A673 (cell line): ENCODE measurements at regions not wholly inside any gene's neighbourhood (a gene's known extent, or its start where the extent isn't known, plus 50 kb on each side); places are given as distances from the start of the nearest gene placed in this dataset.

Experiments
- BruUV-seq: library from RNA; stranded (reverse); fragments of 400-500 nt; replicated peaks from 2 replicates; lab custom pipeline; 2021; lab: Mats Ljungman, UMichigan
- CTCF ChIA-PET: fragments of 300-600 bp; sonication (Branson Sonifier 250); formaldehyde crosslinking; loops from one replicate; lab custom pipeline; 2022; ENCODE audit warnings: antibody characterized with exemption; lab: Charles Lee
- POLR2A ChIA-PET: fragments of 300-600 bp; sonication (Branson Sonifier 250); formaldehyde crosslinking; loops from one replicate; lab custom pipeline; 2022; ENCODE audit warnings: antibody characterized with exemption; ENCODE audit not compliant: low non-redundant PET; lab: Charles Lee
- DNase-seq: peaks from one replicate; pipeline ENCODE4 v3.0.0-alpha.2; 2015; ENCODE audit warnings: low spot score
- H3K27ac ChIP-seq: fragments of 200-600 bp; sonication (generic); 2 replicates; pipeline ENCODE4 v1.5.1; 2016; ENCODE audit warnings: mixed run types, low read depth, mild to moderate bottlenecking, mixed read lengths, antibody characterized with exemption, low read length; ENCODE audit not compliant: poor library complexity, severe bottlenecking
- H3K27me3 ChIP-seq: fragments of 200-600 bp; sonication (generic); replicated peaks from 2 replicates; pipeline ENCODE4 v1.6.1; 2017; ENCODE audit warnings: mixed run types, low read depth, mild to moderate bottlenecking, mixed read lengths, antibody characterized with exemption, low read length; ENCODE audit not compliant: insufficient read depth, poor library complexity
- H3K36me3 ChIP-seq: fragments of 200-600 bp; sonication (generic); 2 replicates; pipeline ENCODE4 v1.6.1; 2016; ENCODE audit warnings: mixed run types, mild to moderate bottlenecking, mixed read lengths, antibody characterized with exemption, low read length; ENCODE audit not compliant: insufficient read depth, poor library complexity, severe bottlenecking
- H3K4me1 ChIP-seq: fragments of 200-600 bp; sonication (generic); 2 replicates; pipeline ENCODE4 v1.6.1; 2017; ENCODE audit warnings: mixed run types, mild to moderate bottlenecking, mixed read lengths, antibody characterized with exemption, low read length; ENCODE audit not compliant: insufficient read depth, poor library complexity, severe bottlenecking
- H3K4me3 ChIP-seq: fragments of 200-600 bp; sonication (generic); 2 replicates; pipeline ENCODE4 v1.5.1; 2016; ENCODE audit warnings: low read depth, mixed run types, mild to moderate bottlenecking, mixed read lengths, low read length; ENCODE audit not compliant: poor library complexity, severe bottlenecking
- H3K9me3 ChIP-seq: fragments of 200-600 bp; sonication (generic); 2 replicates; pipeline ENCODE4 v1.6.1; 2016; ENCODE audit warnings: mixed run types, low read depth, mild to moderate bottlenecking, mixed read lengths, antibody characterized with exemption, low read length; ENCODE audit not compliant: poor library complexity, severe bottlenecking
- CTCF ChIP-seq: fragments of 300-800, 200-600 bp; sonication (generic); conservative IDR thresholded peaks from 2 replicates; pipeline ENCODE4 v1.5.1; 2017; ENCODE audit warnings: low read depth, mild to moderate bottlenecking, antibody characterized with exemption, low read length, moderate library complexity, mixed read lengths
- EZH2 ChIP-seq: fragments of 200-600 bp; sonication (generic); IDR thresholded peaks from 2 replicates; pipeline ENCODE4 v1.6.1; 2017; ENCODE audit warnings: borderline replicate concordance, low read depth, mild to moderate bottlenecking, mixed read lengths, antibody characterized with exemption, low read length; ENCODE audit not compliant: poor library complexity, severe bottlenecking
- intact Hi-C: fragments of 100-400 bp; cut with micrococcal nuclease; formaldehyde crosslinking; loops from one replicate; pipeline ENCODE4 v1.10.0; 2022; ENCODE audit not compliant: unreplicated experiment

GRCh38 chr2:16737812-16738211, 72.2 kb upstream of the CYRIA start:
- no peaks in the 10 kb centered on the region for H3K36me3 ChIP-seq
- H3K4me3 ChIP-seq, result no peak overlapping the region
- intact Hi-C loops, result no loop called here
- no TSS peak for BruUV-seq
- H3K27me3 ChIP-seq, result no peaks in the 10 kb centered on the region
- H3K4me1 ChIP-seq, result peaks cover 9% of the 10 kb centered on the region
- no peak for TF ChIP-seq CTCF
- TF ChIP-seq EZH2, result no peak
- DNase-seq, result no peak
- ChIA-PET POLR2A (no interaction called here), CTCF (no interaction called here)
- H3K27ac ChIP-seq, result no peak overlapping the region
- no peaks in the 10 kb centered on the region for H3K9me3 ChIP-seq

GRCh38 chr2:16736633-16737032, 71.0 kb upstream of the CYRIA start:
- H3K4me3 ChIP-seq, result no peak overlapping the region
- DNase-seq, result no peak
- no TSS peak for BruUV-seq
- no peaks in the 10 kb centered on the region for H3K27me3 ChIP-seq
- CTCF ChIA-PET, result no interaction called here
- H3K27ac ChIP-seq, result no peak overlapping the region
- POLR2A ChIA-PET, result no interaction called here
- no peaks in the 10 kb centered on the region for H3K36me3 ChIP-seq
- intact Hi-C loops, result no loop called here
- H3K9me3 ChIP-seq, result no peaks in the 10 kb centered on the region
- TF ChIP-seq CTCF, result no peak
- TF ChIP-seq EZH2, result no peak
- peaks cover 5% of the 10 kb centered on the region for H3K4me1 ChIP-seq

GRCh38 chr2:16729335-16729734, 63.7 kb upstream of the CYRIA start:
- intact Hi-C loops, result no loop called here
- Histone ChIP-seq H3K27ac (peak overlapping the region; percentile 18), H3K36me3 (no peaks in the 10 kb centered on the region), H3K27me3 (no peaks in the 10 kb centered on the region), H3K4me1 (peaks cover 34% of the 10 kb centered on the region), H3K9me3 (no peaks in the 10 kb centered on the region), H3K4me3 (no peak overlapping the region)
- no TSS peak for BruUV-seq
- ChIA-PET POLR2A (no interaction called here), CTCF (no interaction called here)
- no peak for DNase-seq
- TF ChIP-seq EZH2 (no peak), CTCF (no peak)
